ENCODE measurements at regions not wholly inside any gene's neighbourhood (a gene's known extent, or its start where the extent isn't known, plus 50 kb on each side); places are given as distances from the start of the nearest gene placed in this dataset.

GRCh38 chr2:67463810-67464209 lies 66.7 kb downstream of the ETAA1 start:
- TF ChIP-seq, protein P1, sequence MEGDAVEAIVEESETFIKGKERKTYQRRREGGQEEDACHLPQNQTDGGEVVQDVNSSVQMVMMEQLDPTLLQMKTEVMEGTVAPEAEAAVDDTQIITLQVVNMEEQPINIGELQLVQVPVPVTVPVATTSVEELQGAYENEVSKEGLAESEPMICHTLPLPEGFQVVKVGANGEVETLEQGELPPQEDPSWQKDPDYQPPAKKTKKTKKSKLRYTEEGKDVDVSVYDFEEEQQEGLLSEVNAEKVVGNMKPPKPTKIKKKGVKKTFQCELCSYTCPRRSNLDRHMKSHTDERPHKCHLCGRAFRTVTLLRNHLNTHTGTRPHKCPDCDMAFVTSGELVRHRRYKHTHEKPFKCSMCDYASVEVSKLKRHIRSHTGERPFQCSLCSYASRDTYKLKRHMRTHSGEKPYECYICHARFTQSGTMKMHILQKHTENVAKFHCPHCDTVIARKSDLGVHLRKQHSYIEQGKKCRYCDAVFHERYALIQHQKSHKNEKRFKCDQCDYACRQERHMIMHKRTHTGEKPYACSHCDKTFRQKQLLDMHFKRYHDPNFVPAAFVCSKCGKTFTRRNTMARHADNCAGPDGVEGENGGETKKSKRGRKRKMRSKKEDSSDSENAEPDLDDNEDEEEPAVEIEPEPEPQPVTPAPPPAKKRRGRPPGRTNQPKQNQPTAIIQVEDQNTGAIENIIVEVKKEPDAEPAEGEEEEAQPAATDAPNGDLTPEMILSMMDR (IDR thresholded peaks at IDR 0.05): no peak
- TF ChIP-seq POLR2A (IDR thresholded peaks at IDR 0.05): no peak
- TF ChIP-seq EP300 (IDR thresholded peaks at IDR 0.05): no peak

All from tibial nerve (tissue), 4 donors.